Suprapubic skin (tissue), 4 donors: ENCODE measurements at regions not wholly inside any gene's neighbourhood (a gene's known extent, or its start where the extent isn't known, plus 50 kb on each side); places are given as distances from the start of the nearest gene placed in this dataset.

Source experiments
- DNase-seq, 2 donors: peaks; one replicate each; pipeline ENCODE4 v3.0.0-alpha.2; 2019; ENCODE audit warnings: low spot score in 2 of 2
- H3K27ac ChIP-seq: fragments of 200-600 bp; sonication (generic); one replicate; pipeline ENCODE4 v1.5.1; 2019
- H3K27me3 ChIP-seq: fragments of 200-600 bp; sonication (generic); one replicate; pipeline ENCODE4 v1.5.1; 2019
- H3K36me3 ChIP-seq: fragments of 200-600 bp; sonication (generic); one replicate; pipeline ENCODE4 v1.5.1; 2019
- H3K4me1 ChIP-seq: fragments of 200-600 bp; sonication (generic); one replicate; pipeline ENCODE4 v1.5.1; 2019
- H3K4me3 ChIP-seq: fragments of 200-600 bp; sonication (generic); one replicate; pipeline ENCODE4 v1.5.1; 2019; ENCODE audit warnings: mild to moderate bottlenecking
- H3K9me3 ChIP-seq: fragments of 200-600 bp; sonication (generic); one replicate; pipeline ENCODE4 v1.5.1; 2019
- EP300 ChIP-seq: sonication (generic); formaldehyde crosslinking; IDR thresholded peaks from one replicate; pipeline ENCODE4 v1.6.1; 2017; ENCODE audit warnings: antibody characterized with exemption
- POLR2A ChIP-seq, 2 donors: fragments of 450-650 bp; IDR thresholded peaks; one replicate each; pipeline ENCODE4 v1.6.1; 2017; ENCODE audit warnings: antibody characterized with exemption in 2 of 2, mild to moderate bottlenecking in 2 of 2, moderate library complexity in 2 of 2
- POLR2AphosphoS5 ChIP-seq, 3 donors: sonication (generic); formaldehyde crosslinking; IDR thresholded peaks; one replicate each; pipeline ENCODE4 v1.6.1; 2017; ENCODE audit warnings: antibody characterized with exemption in 3 of 3
- WGBS: methylation state at CpG from one replicate; pipeline ENCODE4 v1.1.5; 2018; 5-methylcytosine and 5-hydroxymethylcytosine counted together
- TF ChIP-seq, protein P1 (sequence below), 2 donors: fragments of 200-600 bp in 1 of 2; fragments of 450-650 bp in 1 of 2; sonication (generic) in 1 of 2; IDR thresholded peaks; one replicate each; pipeline ENCODE4 v1.5.1; 2016 to 2019; ENCODE audit warnings: antibody characterized with exemption in 2 of 2, mild to moderate bottlenecking in 1 of 2, moderate library complexity in 1 of 2

DNA sequence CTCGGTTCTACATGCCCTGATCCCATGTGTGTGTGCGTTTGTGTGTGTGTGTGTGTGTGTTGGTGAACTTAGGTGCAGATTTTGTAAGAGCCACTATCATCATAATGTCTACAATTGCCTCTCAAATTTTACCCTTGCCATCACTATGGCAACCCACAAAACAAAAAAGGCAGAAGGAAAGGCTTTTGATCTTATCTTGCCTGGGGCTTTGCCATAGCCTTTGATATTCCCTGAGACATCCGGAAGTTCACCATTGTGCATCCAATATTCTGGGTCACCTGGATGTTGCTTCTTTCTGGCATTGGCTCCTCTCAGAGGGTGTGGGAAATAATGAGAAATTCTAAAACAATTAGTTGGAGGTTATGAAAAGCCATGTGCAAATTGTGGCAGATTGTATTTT is 114.7 kb downstream of the HAPSTR1 start:
- Histone ChIP-seq H3K4me3 (no peak overlapping the region), H3K27me3 (no peaks in the 10 kb centered on the region), H3K4me1 (no peaks in the 10 kb centered on the region), H3K9me3 (no peaks in the 10 kb centered on the region), H3K36me3 (no peaks in the 10 kb centered on the region), H3K27ac (no peak overlapping the region)
- 53% methylated on average over 3 of the region's 3 CpGs for WGBS
- TF ChIP-seq, protein P1, sequence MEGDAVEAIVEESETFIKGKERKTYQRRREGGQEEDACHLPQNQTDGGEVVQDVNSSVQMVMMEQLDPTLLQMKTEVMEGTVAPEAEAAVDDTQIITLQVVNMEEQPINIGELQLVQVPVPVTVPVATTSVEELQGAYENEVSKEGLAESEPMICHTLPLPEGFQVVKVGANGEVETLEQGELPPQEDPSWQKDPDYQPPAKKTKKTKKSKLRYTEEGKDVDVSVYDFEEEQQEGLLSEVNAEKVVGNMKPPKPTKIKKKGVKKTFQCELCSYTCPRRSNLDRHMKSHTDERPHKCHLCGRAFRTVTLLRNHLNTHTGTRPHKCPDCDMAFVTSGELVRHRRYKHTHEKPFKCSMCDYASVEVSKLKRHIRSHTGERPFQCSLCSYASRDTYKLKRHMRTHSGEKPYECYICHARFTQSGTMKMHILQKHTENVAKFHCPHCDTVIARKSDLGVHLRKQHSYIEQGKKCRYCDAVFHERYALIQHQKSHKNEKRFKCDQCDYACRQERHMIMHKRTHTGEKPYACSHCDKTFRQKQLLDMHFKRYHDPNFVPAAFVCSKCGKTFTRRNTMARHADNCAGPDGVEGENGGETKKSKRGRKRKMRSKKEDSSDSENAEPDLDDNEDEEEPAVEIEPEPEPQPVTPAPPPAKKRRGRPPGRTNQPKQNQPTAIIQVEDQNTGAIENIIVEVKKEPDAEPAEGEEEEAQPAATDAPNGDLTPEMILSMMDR (IDR thresholded peaks at IDR 0.05): no peak
- TF ChIP-seq POLR2AphosphoS5 (IDR thresholded peaks at IDR 0.05) (no peak), POLR2A (IDR thresholded peaks at IDR 0.05) (no peak), EP300 (no peak)
- no peak for DNase-seq

DNA sequence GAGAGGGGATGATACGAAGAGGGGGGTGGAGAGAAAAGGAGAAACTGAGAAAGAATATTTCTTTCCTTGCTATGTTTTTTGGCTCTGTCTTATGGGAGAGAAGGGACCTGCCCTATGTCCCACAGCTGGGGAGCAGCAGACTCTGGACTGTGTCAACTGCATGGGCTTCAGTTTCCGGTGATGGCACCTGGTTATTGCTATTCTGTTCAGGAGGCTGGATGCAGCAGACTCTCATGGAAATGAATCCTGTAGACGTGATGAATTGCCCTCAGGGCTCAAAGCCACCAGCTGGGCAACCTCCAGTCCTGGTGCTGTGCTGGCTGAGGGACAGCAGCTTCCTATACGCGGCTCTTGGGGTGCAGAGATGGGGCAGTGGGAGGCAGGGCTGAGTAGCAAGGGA is 121.2 kb downstream of the HAPSTR1 start:
- 50% methylated on average over 5 of the region's 5 CpGs for WGBS
- Histone ChIP-seq H3K4me3 (no peak overlapping the region), H3K36me3 (no peaks in the 10 kb centered on the region), H3K4me1 (no peaks in the 10 kb centered on the region), H3K27ac (no peak overlapping the region), H3K27me3 (no peaks in the 10 kb centered on the region), H3K9me3 (no peaks in the 10 kb centered on the region)
- TF ChIP-seq, protein P1 (IDR thresholded peaks at IDR 0.05): no peak
- TF ChIP-seq POLR2A (IDR thresholded peaks at IDR 0.05) (no peak), EP300 (no peak), POLR2AphosphoS5 (IDR thresholded peaks at IDR 0.05) (no peak)
- DNase-seq: no peak

DNA sequence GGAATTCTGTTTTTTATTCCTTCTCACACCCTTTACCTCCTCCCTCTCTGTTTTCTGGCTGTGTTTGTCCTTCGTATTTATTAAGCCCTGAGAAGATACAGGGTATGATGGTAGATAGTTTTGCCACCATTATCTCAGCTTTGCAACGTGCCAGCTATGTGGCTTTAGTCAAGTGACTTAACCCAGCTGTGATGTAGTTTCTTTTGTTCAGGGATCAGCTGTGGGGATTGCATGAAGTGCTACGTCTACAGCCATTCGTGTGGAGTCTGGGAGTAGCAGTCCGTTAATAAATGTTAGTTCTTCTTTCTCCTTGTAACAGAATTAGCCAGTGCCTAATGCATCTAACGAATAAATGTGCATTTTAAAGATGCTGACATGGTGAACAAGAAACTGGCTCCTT is 128.4 kb downstream of the HAPSTR1 start:
- Histone ChIP-seq H3K27ac (no peak overlapping the region), H3K36me3 (no peaks in the 10 kb centered on the region), H3K4me1 (no peaks in the 10 kb centered on the region), H3K27me3 (no peaks in the 10 kb centered on the region), H3K9me3 (no peaks in the 10 kb centered on the region), H3K4me3 (no peak overlapping the region)
- TF ChIP-seq, protein P1 (IDR thresholded peaks at IDR 0.05): no peak
- no peak for TF ChIP-seq EP300
- no peak for TF ChIP-seq POLR2AphosphoS5 (IDR thresholded peaks at IDR 0.05)
- TF ChIP-seq POLR2A (IDR thresholded peaks at IDR 0.05): no peak
- no peak for DNase-seq
- 39% methylated on average over 6 of the region's 6 CpGs for WGBS

DNA sequence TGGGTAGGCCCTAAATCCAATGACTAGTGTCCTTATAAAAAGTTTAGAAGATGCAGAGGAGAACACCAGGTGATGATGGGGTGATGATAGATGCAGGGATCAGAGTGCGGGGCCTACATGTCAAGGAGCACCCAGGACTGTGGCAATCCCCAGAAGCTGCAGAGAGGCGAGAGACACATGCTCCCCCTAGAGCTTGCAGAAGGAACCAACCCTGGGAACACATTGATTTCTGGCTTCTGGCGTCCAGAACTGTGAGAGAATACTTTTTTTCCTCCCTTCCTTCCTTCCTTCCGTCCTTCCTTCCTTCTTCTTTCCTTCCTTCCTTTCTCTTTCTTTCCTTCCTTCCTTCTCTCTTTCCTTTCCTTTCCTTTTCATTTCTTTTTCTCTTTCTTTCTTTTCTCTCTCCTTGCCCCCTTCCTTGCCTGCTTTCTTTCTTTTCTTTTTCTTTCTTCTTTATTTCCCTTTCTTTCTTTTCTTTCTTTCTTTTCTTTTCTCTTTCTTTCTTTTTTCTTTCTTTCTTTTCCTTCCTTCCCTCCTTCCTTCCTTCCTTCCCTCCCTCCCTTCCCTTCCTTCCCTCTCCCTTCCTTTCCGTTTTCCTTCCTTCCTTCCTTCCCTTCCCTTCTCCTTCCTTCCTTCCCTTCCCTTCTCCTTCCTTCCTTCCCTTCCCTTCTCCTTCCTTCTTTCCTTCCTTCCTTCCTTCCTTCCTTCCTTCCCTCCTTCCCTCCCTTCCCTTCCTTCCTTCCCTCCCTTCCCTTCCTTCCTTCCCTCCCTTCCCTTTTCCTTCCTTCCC is 134.3 kb downstream of the HAPSTR1 start:
- Histone ChIP-seq H3K36me3 (no peaks in the 10 kb centered on the region), H3K9me3 (no peaks in the 10 kb centered on the region), H3K4me3 (no peak overlapping the region), H3K4me1 (no peaks in the 10 kb centered on the region), H3K27me3 (no peaks in the 10 kb centered on the region), H3K27ac (no peak overlapping the region)
- DNase-seq: no peak
- TF ChIP-seq EP300 (no peak), POLR2AphosphoS5 (IDR thresholded peaks at IDR 0.05) (no peak), POLR2A (IDR thresholded peaks at IDR 0.05) (no peak)
- TF ChIP-seq, protein P1 (IDR thresholded peaks at IDR 0.05): no peak
- WGBS: 44% methylated on average over 5 of the region's 5 CpGs

- no peaks in the 10 kb centered on the region for H3K36me3 ChIP-seq
- H3K9me3 ChIP-seq: no peaks in the 10 kb centered on the region
- no peaks in the 10 kb centered on the region for H3K27me3 ChIP-seq
- H3K27ac ChIP-seq: no peak overlapping the region
- TF ChIP-seq EP300: no peak
- no peak for TF ChIP-seq POLR2AphosphoS5 (IDR thresholded peaks at IDR 0.05)
- TF ChIP-seq, protein P1 (IDR thresholded peaks at IDR 0.05): no peak
- no peak for TF ChIP-seq POLR2A (IDR thresholded peaks at IDR 0.05)
- no peak for DNase-seq
- H3K4me3 ChIP-seq: no peak overlapping the region
- H3K4me1 ChIP-seq: no peaks in the 10 kb centered on the region
- WGBS: 61% methylated on average over 7 of the region's 7 CpGs
Measured at GRCh38 chr16:9226924-9227323, 135.5 kb downstream of the HAPSTR1 start.
